ENCODE measurements at regions not wholly inside any gene's neighbourhood (a gene's known extent, or its start where the extent isn't known, plus 50 kb on each side); places are given as distances from the start of the nearest gene placed in this dataset.

- H4K20me1 ChIP-seq (replicated peaks; ENCODE audit: insufficient read depth) = no peaks in the 10 kb centered on the region
- no peak for TF ChIP-seq POLR2AphosphoS5 (IDR thresholded peaks at IDR 0.05; ENCODE audit: low read depth)
- no peak for TF ChIP-seq STAT1 (IDR thresholded peaks at IDR 0.05; ENCODE audit: unreplicated experiment)
- TF ChIP-seq ZNF331 (CRISPR knock-in tag; IDR thresholded peaks at IDR 0.05; ENCODE audit: low read depth) = no peak
- no peak for TF ChIP-seq CREB1 (CRISPR knock-in tag; IDR thresholded peaks at IDR 0.05; ENCODE audit: low read depth)
- TF ChIP-seq, protein P1, sequence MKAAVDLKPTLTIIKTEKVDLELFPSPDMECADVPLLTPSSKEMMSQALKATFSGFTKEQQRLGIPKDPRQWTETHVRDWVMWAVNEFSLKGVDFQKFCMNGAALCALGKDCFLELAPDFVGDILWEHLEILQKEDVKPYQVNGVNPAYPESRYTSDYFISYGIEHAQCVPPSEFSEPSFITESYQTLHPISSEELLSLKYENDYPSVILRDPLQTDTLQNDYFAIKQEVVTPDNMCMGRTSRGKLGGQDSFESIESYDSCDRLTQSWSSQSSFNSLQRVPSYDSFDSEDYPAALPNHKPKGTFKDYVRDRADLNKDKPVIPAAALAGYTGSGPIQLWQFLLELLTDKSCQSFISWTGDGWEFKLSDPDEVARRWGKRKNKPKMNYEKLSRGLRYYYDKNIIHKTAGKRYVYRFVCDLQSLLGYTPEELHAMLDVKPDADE (IDR thresholded peaks at IDR 0.05) = no peak
- no peak for TF ChIP-seq ZNF462 (CRISPR knock-in tag; IDR thresholded peaks at IDR 0.05)
- TF ChIP-seq, protein P2, sequence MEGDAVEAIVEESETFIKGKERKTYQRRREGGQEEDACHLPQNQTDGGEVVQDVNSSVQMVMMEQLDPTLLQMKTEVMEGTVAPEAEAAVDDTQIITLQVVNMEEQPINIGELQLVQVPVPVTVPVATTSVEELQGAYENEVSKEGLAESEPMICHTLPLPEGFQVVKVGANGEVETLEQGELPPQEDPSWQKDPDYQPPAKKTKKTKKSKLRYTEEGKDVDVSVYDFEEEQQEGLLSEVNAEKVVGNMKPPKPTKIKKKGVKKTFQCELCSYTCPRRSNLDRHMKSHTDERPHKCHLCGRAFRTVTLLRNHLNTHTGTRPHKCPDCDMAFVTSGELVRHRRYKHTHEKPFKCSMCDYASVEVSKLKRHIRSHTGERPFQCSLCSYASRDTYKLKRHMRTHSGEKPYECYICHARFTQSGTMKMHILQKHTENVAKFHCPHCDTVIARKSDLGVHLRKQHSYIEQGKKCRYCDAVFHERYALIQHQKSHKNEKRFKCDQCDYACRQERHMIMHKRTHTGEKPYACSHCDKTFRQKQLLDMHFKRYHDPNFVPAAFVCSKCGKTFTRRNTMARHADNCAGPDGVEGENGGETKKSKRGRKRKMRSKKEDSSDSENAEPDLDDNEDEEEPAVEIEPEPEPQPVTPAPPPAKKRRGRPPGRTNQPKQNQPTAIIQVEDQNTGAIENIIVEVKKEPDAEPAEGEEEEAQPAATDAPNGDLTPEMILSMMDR (conservative IDR thresholded peaks at IDR 0.05; ENCODE audit: low read depth in 2 of 2) = no peak
- TF ChIP-seq JUNB (IDR thresholded peaks at IDR 0.05; ENCODE audit: unreplicated experiment) = no peak
- TF ChIP-seq EZH2 (IDR thresholded peaks at IDR 0.05; ENCODE audit: low read depth, unreplicated experiment) = no peak
- TF ChIP-seq ZNF114 (CRISPR knock-in tag; IDR thresholded peaks at IDR 0.05) = no peak
- H3K4me3 Mint-ChIP-seq = no peak overlapping the region
- H3K36me3 ChIP-seq (ENCODE audit: insufficient read depth) = no peaks in the 10 kb centered on the region
- H3K79me2 ChIP-seq (replicated peaks; ENCODE audit: insufficient read depth) = no peaks in the 10 kb centered on the region
- H3K4me1 Mint-ChIP-seq = no peaks in the 10 kb centered on the region
- no peak overlapping the region for H3K27ac Mint-ChIP-seq
- H3K9me3 Mint-ChIP-seq = peaks cover 2% of the 10 kb centered on the region; the same call in 2 of the 3 replicates
- H3K9me2 ChIP-seq (ENCODE audit: insufficient read depth) = no peaks in the 10 kb centered on the region
- no peak overlapping the region for H3K4me3 ChIP-seq
- ATAC-seq (no peak), DNase-seq (ENCODE audit: low spot score) (no peak)
- H2AFZ ChIP-seq = no peak overlapping the region
- H3K36me3 Mint-ChIP-seq (ENCODE audit: low read depth) = no peaks in the 10 kb centered on the region
- no peaks in the 10 kb centered on the region for H3K4me1 ChIP-seq (ENCODE audit: insufficient read depth)
- no peaks in the 10 kb centered on the region for H3K27me3 ChIP-seq (ENCODE audit: insufficient read depth)
- peaks cover 2% of the 10 kb centered on the region for H3K27me3 Mint-ChIP-seq (ENCODE audit: insufficient read depth, low read depth, poor library complexity)
- no peaks in the 10 kb centered on the region for H3F3A ChIP-seq (replicated peaks; ENCODE audit: low read depth)
- no peak overlapping the region for H3K4me2 ChIP-seq
- no peak overlapping the region for H3K27ac ChIP-seq (ENCODE audit: low read depth)
These were observed 68.4 kb downstream of the SLC41A2 start for GRCh38 chr12:104889735-104890134.

All from GM23338 (cell line).